ENCODE measurements at regions not wholly inside any gene's neighbourhood (a gene's known extent, or its start where the extent isn't known, plus 50 kb on each side); places are given as distances from the start of the nearest gene placed in this dataset.

DNA sequence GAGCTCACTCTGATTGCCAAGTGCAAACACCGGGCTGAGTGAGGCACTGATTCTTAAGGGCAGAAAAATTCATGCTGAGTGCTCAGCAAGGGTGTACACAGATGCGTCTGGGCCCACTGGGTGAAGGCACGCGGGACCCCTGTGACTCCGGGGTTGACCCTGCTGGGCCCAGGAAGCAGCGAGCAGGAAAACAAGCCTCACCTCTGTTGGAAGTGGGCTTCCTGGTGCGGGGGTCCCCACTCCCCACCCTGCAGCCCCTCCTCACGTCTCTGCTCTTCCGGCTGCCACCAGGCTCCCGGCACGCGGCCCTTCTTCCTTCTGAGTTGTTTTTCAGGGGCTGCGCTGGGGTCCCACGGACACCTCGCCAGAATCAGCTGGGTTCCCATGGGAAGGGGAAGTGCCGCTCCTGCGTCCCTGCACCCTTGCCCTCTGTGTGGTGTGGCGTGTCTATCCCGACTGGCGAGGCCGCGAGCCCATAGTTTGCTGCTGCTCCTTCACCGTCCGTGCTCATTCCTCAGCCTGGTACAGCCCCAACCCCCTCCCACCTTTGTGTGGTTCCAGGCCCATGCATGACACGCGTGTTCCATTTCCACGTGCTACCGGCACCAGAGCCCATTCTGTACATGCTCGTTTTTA, 80.6 kb upstream of the BHLHE23 start:
- H3K9me3 ChIP-seq (ENCODE audit: low read length) = no peaks in the 10 kb centered on the region
- no peak overlapping the region for H2AFZ ChIP-seq (ENCODE audit: low read length)
- CTCF ChIA-PET (ENCODE audit: low intra/inter-chr PET ratio, low total read pairs) = no interaction called here
- peaks cover 24% of the 10 kb centered on the region for H3K4me1 ChIP-seq (ENCODE audit: insufficient read depth, low read length)
- BruUV-seq (replicated peaks) = no TSS peak
- H3K27me3 ChIP-seq (ENCODE audit: control insufficient read depth in 1 of 2, insufficient read depth in 2 of 2, low read length in 2 of 2) = peaks cover 39 to 97% of the 10 kb centered on the region in 2 experiments
- intact Hi-C loops (cut with micrococcal nuclease; ENCODE audit: unreplicated experiment) = no loop called here
- H4K20me1 ChIP-seq (ENCODE audit: insufficient read depth, low read length) = peaks cover 8% of the 10 kb centered on the region; the same call in 1 of the 2 replicates
- no peak overlapping the region for H3K27ac ChIP-seq (ENCODE audit: extremely low read length, insufficient read depth, low read length)
- TF ChIP-seq TEAD2 (CRISPR knock-in tag; IDR thresholded peaks at IDR 0.05) (no peak), MNT (IDR thresholded peaks at IDR 0.05) (peak; percentile 77), ZNF33B (CRISPR knock-in tag; IDR thresholded peaks at IDR 0.05) (no peak), KDM5B (CRISPR knock-in tag; IDR thresholded peaks at IDR 0.05; ENCODE audit: borderline replicate concordance) (no peak), SP1 (IDR thresholded peaks at IDR 0.05) (no peak), SP1 (CRISPR knock-in tag; IDR thresholded peaks at IDR 0.05) (no peak), THAP11 (CRISPR knock-in tag; IDR thresholded peaks at IDR 0.05) (no peak), EZH2 (conservative IDR thresholded peaks at IDR 0.05; ENCODE audit: low read depth, low read length) (0 out of 2 replicates have a peak, but pooled peaks have one; percentile 14), FOXO4 (CRISPR knock-in tag; conservative IDR thresholded peaks at IDR 0.05) (0 out of 2 replicates have a peak, but pooled peaks have one; percentile 46), RBM39 (IDR thresholded peaks at IDR 0.05; ENCODE audit: low read depth, low read length, poor library complexity, severe bottlenecking) (no peak)
- no peak overlapping the region for H3K4me2 ChIP-seq (ENCODE audit: low read depth, low read length)
- no peaks in the 10 kb centered on the region for H3K79me2 ChIP-seq (ENCODE audit: insufficient read depth, low read length)
- POLR2A ChIA-PET = no interaction called here
- H3K4me3 ChIP-seq (replicated peaks in 1 of 3; ENCODE audit: insufficient read depth in 1 of 3, low read depth in 2 of 3, low read length in 3 of 3) = no peak overlapping the region
- no peak for DNase-seq (ENCODE audit: low spot score)
- no peak for FAIRE-seq
- no peak for ATAC-seq
- no peaks in the 10 kb centered on the region for H3K36me3 ChIP-seq (replicated peaks in 1 of 2; ENCODE audit: control insufficient read depth in 1 of 2, insufficient read depth in 2 of 2, low read length in 2 of 2)
- H3K9ac ChIP-seq (ENCODE audit: insufficient read depth, low read depth, low read length) = no peak overlapping the region
- WGBS (ENCODE audit: low lambda C conversion rate) = 29% methylated on average over 29 of the region's 29 CpGs
- in situ Hi-C loops (cut with HindIII; ENCODE audit: extremely low pct_ligation_motif_present, low pct_unique_long_range_greater_than_20kb) = no loop called here

Data from HepG2 (cell line).